GM19395 (cell line): ENCODE measurements at regions not wholly inside any gene's neighbourhood (a gene's known extent, or its start where the extent isn't known, plus 50 kb on each side); places are given as distances from the start of the nearest gene placed in this dataset.

Experiments used
- ATAC-seq: cut with Tn5 transposase; IDR thresholded peaks from one replicate; pipeline ENCODE4 v1.9.1; 2021; ENCODE audit warnings: mild to moderate bottlenecking, moderate library complexity; ENCODE audit not compliant: unreplicated experiment

- ATAC-seq: no peak
These were observed 55.1 kb upstream of the RGS4 start for GRCh38 chr1:163013826-163014600.

GRCh38 chr1:163006051-163006834, 62.9 kb upstream of the RGS4 start:
- no peak for ATAC-seq

GRCh38 chr1:162997499-162998285, 71.5 kb upstream of the RGS4 start:
- ATAC-seq: no peak

GRCh38 chr1:162996261-162996660, 72.9 kb upstream of the RGS4 start:
- no peak for ATAC-seq

GRCh38 chr1:162994921-162995320, 74.2 kb upstream of the RGS4 start:
- no peak for ATAC-seq

- ATAC-seq: no peak
These were observed 75.3 kb upstream of the RGS4 start for GRCh38 chr1:162993846-162994245.

GRCh38 chr1:162992945-162993344, 76.2 kb upstream of the RGS4 start:
- no peak for ATAC-seq

GRCh38 chr1:162991444-162991843, 77.7 kb upstream of the RGS4 start:
- ATAC-seq: no peak

GRCh38 chr1:162990665-162991064, 78.5 kb upstream of the RGS4 start:
- no peak for ATAC-seq

GRCh38 chr1:162988869-162989268, 80.3 kb upstream of the RGS4 start:
- no peak for ATAC-seq

GRCh38 chr1:162987866-162988265, 81.3 kb upstream of the RGS4 start:
- no peak for ATAC-seq

GRCh38 chr1:162985816-162986435, 83.2 kb upstream of the RGS4 start:
- ATAC-seq: no peak

GRCh38 chr1:162984699-162985098, 84.5 kb upstream of the RGS4 start:
- no peak for ATAC-seq

- ATAC-seq: no peak
These were observed 85.3 kb upstream of the RGS4 start for GRCh38 chr1:162983671-162984425.

- ATAC-seq: no peak
These were observed 86.8 kb upstream of the RGS4 start for GRCh38 chr1:162982364-162982763.

GRCh38 chr1:162977944-162978568, 91.1 kb upstream of the RGS4 start:
- ATAC-seq: no peak

- no peak for ATAC-seq
These were observed 92.5 kb upstream of the RGS4 start for GRCh38 chr1:162976628-162977027.

GRCh38 chr1:162974810-162975209, 94.4 kb upstream of the RGS4 start:
- ATAC-seq: no peak

GRCh38 chr1:162973381-162973795, 95.8 kb upstream of the RGS4 start:
- no peak for ATAC-seq

- ATAC-seq: no peak
These were observed 96.4 kb upstream of the RGS4 start for GRCh38 chr1:162972773-162973172.
